NB4 (cell line): ENCODE measurements at regions not wholly inside any gene's neighbourhood (a gene's known extent, or its start where the extent isn't known, plus 50 kb on each side); places are given as distances from the start of the nearest gene placed in this dataset.

ENCODE experiments used
- MAX ChIP-seq: IDR thresholded peaks from 2 replicates; pipeline ENCODE4 v1.6.1; 2011; ENCODE audit warnings: low read depth, low read length
- POLR2A ChIP-seq: IDR thresholded peaks from 2 replicates; pipeline ENCODE4 v1.6.1; 2011; ENCODE audit warnings: mild to moderate bottlenecking; ENCODE audit not compliant: insufficient read length; ENCODE audit errors: extremely low read depth
- TF ChIP-seq, protein P1 (sequence below): IDR thresholded peaks from one replicate; pipeline ENCODE4 v1.5.1; 2012; ENCODE audit warnings: low read depth, low read length

DNA sequence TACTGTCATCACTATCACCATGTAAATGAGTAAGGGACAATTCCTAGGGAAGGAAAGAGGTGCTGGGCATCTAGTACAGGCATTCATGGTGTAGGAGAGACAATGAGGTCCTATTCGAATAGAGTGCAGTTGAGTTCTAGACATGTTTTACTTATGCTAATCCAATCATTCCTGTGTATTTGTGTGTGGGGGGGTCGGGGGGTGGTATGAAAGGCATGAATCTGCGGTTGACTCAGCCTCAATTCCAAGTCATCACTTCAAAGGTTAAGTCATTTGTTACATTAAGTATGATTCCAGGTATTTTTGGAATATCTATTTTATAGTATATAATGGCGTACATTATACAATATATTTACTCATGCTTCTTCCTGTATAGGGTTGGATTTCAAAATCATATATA lies 163.1 kb upstream of the GALNT15 start:
- TF ChIP-seq, protein P1, sequence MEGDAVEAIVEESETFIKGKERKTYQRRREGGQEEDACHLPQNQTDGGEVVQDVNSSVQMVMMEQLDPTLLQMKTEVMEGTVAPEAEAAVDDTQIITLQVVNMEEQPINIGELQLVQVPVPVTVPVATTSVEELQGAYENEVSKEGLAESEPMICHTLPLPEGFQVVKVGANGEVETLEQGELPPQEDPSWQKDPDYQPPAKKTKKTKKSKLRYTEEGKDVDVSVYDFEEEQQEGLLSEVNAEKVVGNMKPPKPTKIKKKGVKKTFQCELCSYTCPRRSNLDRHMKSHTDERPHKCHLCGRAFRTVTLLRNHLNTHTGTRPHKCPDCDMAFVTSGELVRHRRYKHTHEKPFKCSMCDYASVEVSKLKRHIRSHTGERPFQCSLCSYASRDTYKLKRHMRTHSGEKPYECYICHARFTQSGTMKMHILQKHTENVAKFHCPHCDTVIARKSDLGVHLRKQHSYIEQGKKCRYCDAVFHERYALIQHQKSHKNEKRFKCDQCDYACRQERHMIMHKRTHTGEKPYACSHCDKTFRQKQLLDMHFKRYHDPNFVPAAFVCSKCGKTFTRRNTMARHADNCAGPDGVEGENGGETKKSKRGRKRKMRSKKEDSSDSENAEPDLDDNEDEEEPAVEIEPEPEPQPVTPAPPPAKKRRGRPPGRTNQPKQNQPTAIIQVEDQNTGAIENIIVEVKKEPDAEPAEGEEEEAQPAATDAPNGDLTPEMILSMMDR, result no peak
- TF ChIP-seq POLR2A (no peak), MAX (no peak)
